ENCODE measurements at regions not wholly inside any gene's neighbourhood (a gene's known extent, or its start where the extent isn't known, plus 50 kb on each side); places are given as distances from the start of the nearest gene placed in this dataset.

DNA sequence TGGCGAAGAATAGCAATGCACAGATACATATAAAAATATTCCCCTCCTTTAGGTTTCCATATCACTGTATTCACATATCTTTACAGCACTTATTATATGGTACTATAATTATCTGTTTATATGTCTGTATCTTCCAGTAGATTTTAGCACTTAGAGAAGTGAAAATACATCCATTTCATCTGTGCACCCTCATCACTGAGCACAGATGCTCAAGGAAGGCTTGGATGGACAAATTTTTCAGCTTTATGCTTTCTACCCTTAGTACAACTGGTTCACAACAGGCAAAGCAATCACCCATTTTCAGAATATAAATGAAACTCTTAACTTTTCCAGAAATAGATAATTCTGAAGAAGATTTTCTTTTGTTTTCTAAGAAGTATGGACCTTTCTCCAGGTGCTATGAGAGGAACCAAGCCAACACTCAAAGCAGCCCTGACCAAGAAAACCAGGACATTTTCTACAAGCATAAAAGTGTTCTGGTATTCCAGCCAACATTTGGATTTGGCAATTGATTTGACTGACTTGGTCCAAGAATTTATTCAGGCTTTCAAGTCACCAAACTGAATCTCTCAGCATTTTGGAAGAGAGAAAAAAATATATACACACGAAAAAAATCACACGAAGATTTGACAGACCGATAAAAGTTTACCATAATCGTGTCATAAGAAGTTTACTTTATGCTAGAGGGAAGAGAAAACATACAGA is 170.2 kb upstream of the CD180 start:
- Histone ChIP-seq H3K27ac (no peak overlapping the region), H3K4me1 (ENCODE audit: control insufficient read depth in 1 of 2, low read depth in 2 of 2) (no peaks in the 10 kb centered on the region), H3K9me3 (no peaks in the 10 kb centered on the region), H3K36me3 (no peaks in the 10 kb centered on the region), H3K4me3 (no peak overlapping the region), H3K27me3 (replicated peaks; ENCODE audit: insufficient read depth) (no peaks in the 10 kb centered on the region)
- TF ChIP-seq, protein P1, sequence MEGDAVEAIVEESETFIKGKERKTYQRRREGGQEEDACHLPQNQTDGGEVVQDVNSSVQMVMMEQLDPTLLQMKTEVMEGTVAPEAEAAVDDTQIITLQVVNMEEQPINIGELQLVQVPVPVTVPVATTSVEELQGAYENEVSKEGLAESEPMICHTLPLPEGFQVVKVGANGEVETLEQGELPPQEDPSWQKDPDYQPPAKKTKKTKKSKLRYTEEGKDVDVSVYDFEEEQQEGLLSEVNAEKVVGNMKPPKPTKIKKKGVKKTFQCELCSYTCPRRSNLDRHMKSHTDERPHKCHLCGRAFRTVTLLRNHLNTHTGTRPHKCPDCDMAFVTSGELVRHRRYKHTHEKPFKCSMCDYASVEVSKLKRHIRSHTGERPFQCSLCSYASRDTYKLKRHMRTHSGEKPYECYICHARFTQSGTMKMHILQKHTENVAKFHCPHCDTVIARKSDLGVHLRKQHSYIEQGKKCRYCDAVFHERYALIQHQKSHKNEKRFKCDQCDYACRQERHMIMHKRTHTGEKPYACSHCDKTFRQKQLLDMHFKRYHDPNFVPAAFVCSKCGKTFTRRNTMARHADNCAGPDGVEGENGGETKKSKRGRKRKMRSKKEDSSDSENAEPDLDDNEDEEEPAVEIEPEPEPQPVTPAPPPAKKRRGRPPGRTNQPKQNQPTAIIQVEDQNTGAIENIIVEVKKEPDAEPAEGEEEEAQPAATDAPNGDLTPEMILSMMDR (IDR thresholded peaks at IDR 0.05), result no peak
- no peak for ATAC-seq (ENCODE audit: insufficient number of reproducible peaks, low FRiP score, low read depth)
- no peak for DNase-seq (ENCODE audit: low spot score)

DNA sequence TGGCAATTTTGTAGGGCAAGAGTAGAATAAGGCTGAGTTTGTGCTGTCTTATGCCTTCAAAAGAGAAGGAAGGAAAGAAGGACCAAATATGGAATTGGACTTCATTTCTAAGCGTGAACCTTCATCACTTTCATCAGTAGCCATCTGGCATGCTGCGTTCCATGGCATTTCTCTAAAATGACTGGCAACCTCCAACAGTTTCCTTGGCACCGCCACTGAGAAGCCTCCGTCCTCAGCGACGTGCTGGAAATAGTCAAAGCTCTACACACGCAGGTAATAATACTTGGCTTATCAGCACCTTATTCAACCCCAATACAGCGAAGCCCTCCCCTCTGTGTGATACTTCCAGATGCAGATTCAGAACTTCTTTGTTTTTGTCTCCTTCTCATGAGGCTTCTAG is 169.7 kb upstream of the CD180 start:
- no peak overlapping the region for H3K27ac ChIP-seq
- H3K4me3 ChIP-seq, result no peak overlapping the region

DNA sequence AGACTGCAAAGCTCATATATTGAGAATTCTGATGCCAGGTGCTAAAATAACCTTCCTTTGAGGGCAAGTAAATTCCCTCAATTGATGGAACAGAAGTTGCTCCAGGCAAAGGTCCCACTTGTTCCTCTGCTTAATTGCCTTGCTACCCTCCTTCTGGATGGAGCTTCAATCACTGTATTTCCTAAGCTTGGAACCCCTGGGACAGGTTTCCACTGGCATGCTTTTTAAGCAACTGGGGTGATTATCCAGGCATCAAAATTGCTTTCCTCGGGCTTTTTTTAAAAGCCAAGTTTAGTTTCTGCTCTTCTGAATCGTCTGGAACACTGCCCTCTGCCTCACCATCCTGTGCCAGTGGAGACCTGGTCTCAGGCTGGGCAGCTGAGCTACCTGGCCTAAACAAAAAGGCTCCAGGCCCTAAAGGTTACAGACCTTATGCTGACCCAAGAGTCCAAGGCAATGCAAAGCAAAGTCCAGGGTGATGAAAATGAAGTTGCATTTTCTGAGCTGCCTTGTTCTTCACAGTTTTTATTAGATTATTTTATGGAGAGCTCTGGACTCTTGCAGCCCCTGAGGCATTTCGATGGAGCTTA is 167.9 kb upstream of the CD180 start:
- no peaks in the 10 kb centered on the region for H3K36me3 ChIP-seq
- no peak overlapping the region for H3K27ac ChIP-seq
- no peak overlapping the region for H3K4me3 ChIP-seq
- no peak for ATAC-seq (ENCODE audit: insufficient number of reproducible peaks, low FRiP score, low read depth)
- H3K9me3 ChIP-seq, result no peaks in the 10 kb centered on the region
- no peaks in the 10 kb centered on the region for H3K27me3 ChIP-seq (replicated peaks; ENCODE audit: insufficient read depth)
- TF ChIP-seq, protein P1 (IDR thresholded peaks at IDR 0.05), result no peak
- H3K4me1 ChIP-seq (ENCODE audit: control insufficient read depth in 1 of 2, low read depth in 2 of 2), result no peaks in the 10 kb centered on the region
- DNase-seq (ENCODE audit: low spot score), result no peak

More for the DNA sequence above, 169.7 kb upstream of the CD180 start:
- TF ChIP-seq, protein P1 (IDR thresholded peaks at IDR 0.05), result no peak
- Histone ChIP-seq H3K9me3 (no peaks in the 10 kb centered on the region), H3K4me1 (ENCODE audit: control insufficient read depth in 1 of 2, low read depth in 2 of 2) (no peaks in the 10 kb centered on the region), H3K36me3 (no peaks in the 10 kb centered on the region), H3K27me3 (replicated peaks; ENCODE audit: insufficient read depth) (no peaks in the 10 kb centered on the region)
- ATAC-seq (ENCODE audit: insufficient number of reproducible peaks, low FRiP score, low read depth), result no peak
- DNase-seq (ENCODE audit: low spot score), result no peak

DNA sequence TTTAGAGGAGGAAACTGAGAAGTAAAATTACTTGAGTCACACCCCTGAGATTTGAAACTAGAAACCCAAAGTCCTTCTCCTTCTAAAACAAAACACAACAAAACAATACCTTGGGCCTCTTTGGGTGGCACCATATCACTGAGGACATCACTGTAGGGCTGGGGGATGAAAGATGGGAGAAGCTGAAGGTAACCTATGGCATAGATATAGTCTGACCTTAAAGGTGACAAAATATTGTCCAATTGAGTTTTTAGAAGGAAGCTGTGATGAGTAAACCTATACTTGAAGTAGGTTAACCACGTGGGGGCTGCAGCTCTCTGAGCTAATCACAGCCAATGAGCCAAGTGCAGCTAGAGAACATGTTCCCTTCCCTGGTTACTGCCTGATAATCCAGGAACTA is 167.4 kb upstream of the CD180 start:
- DNase-seq (ENCODE audit: low spot score) (no peak), ATAC-seq (ENCODE audit: insufficient number of reproducible peaks, low FRiP score, low read depth) (no peak)
- no peaks in the 10 kb centered on the region for H3K36me3 ChIP-seq
- H3K27ac ChIP-seq, result no peak overlapping the region
- H3K27me3 ChIP-seq (replicated peaks; ENCODE audit: insufficient read depth), result no peaks in the 10 kb centered on the region
- TF ChIP-seq, protein P1 (IDR thresholded peaks at IDR 0.05), result no peak
- no peaks in the 10 kb centered on the region for H3K9me3 ChIP-seq
- no peaks in the 10 kb centered on the region for H3K4me1 ChIP-seq (ENCODE audit: control insufficient read depth in 1 of 2, low read depth in 2 of 2)
- no peak overlapping the region for H3K4me3 ChIP-seq

DNA sequence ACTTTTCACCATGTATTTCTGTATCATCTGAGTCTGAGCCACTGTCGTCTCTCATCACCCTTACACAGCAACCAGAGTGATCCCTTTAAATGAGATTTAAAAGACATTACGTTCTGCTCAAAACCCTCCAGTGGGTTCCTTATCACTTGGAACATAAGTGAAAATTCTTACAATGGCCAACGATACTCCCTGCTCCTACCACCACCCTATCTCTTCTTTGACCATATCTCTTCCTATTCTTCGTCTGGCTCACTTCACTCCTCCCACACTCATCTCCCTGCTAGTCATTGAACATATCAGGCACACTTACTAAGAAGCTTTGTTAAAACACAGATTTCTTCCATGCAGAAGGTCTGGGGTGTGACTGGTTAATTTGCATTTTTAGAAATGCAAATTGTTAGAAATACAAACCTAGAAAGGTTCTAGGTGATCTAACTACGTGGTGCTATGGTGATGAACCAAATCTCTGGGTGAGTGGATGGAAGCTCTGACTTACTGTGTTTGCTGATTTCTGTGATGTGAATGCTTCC is 166.6 kb upstream of the CD180 start:
- Histone ChIP-seq H3K36me3 (no peaks in the 10 kb centered on the region), H3K4me3 (no peak overlapping the region), H3K27me3 (replicated peaks; ENCODE audit: insufficient read depth) (no peaks in the 10 kb centered on the region), H3K4me1 (ENCODE audit: control insufficient read depth in 1 of 2, low read depth in 2 of 2) (no peaks in the 10 kb centered on the region), H3K27ac (no peak overlapping the region), H3K9me3 (no peaks in the 10 kb centered on the region)
- ATAC-seq (ENCODE audit: insufficient number of reproducible peaks, low FRiP score, low read depth) (no peak), DNase-seq (ENCODE audit: low spot score) (no peak)
- TF ChIP-seq, protein P1 (IDR thresholded peaks at IDR 0.05), result no peak
